HG03354 (cell line): ENCODE measurements at regions not wholly inside any gene's neighbourhood (a gene's known extent, or its start where the extent isn't known, plus 50 kb on each side); places are given as distances from the start of the nearest gene placed in this dataset.

Source experiments
- ATAC-seq: cut with Tn5 transposase; IDR thresholded peaks from one replicate; pipeline ENCODE4 v1.9.1; 2021; ENCODE audit warnings: mild to moderate bottlenecking; ENCODE audit not compliant: unreplicated experiment, poor library complexity, severe bottlenecking

- ATAC-seq: no peak
These were observed 280.7 kb upstream of the ZNF608 start for GRCh38 chr5:125026867-125027731.

DNA sequence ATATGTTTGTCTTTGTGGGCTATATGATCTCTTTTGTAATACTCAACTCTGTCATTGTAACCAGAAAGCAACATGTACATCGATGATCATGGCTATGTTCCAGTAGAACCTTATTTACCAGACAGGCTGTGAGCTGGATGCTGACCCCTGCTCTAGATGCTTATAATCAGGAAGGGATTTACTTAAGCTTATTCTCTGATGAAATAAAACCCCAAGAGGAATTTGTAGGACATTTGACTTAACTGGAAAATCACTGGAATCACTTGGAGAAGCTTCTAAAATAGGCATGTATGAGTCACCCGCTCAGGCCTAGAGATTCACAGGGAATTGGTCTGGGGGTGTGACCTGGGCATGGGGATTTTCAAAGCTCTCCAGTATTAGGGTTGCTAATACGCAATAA, 285.8 kb upstream of the ZNF608 start:
- no peak for ATAC-seq

GRCh38 chr5:125033602-125034001, 287.2 kb upstream of the ZNF608 start:
- ATAC-seq: no peak

- no peak for ATAC-seq
These were observed 287.9 kb upstream of the ZNF608 start for GRCh38 chr5:125034331-125034730.

GRCh38 chr5:125036494-125036893, 290.1 kb upstream of the ZNF608 start:
- no peak for ATAC-seq

DNA sequence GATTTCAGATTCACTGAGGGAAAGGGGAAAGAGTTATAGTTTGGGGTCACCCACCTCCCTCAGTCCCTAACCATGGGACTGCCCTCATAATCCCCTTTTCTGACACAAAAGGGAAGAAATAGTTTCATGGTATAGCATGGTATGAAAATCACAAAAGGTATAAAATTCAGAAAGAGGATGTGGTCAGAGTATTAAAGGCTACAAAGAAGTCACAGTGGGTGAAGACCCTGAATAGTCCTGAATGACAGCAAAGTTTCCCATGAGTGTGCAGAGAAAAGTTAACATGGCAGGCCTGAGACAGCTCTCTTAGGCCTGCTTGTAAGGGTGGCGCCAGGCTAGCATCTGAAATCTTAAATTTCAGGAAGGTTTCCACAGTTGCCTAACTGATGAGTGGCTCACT, 290.6 kb upstream of the ZNF608 start:
- ATAC-seq: no peak

GRCh38 chr5:125037530-125037929, 291.1 kb upstream of the ZNF608 start:
- ATAC-seq: no peak

DNA sequence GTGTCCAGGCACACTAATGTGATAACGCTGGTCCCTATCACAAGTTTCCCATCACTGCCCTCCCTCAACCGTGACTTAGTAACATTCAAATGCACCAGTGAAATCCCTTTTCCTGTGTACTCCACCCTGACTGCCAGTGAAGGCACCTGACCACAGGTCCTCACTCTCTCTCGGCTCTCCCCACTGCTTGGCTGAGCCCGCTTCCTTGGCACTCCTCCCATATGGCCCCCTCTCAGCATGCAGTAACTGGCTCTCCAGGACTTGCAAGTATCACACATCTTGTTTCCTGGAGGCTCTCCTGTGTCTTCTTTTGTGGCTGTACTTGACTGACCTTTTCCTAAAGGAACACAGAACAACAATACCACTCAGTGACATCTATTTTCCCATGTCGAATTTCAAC, 292.0 kb upstream of the ZNF608 start:
- ATAC-seq: no peak

DNA sequence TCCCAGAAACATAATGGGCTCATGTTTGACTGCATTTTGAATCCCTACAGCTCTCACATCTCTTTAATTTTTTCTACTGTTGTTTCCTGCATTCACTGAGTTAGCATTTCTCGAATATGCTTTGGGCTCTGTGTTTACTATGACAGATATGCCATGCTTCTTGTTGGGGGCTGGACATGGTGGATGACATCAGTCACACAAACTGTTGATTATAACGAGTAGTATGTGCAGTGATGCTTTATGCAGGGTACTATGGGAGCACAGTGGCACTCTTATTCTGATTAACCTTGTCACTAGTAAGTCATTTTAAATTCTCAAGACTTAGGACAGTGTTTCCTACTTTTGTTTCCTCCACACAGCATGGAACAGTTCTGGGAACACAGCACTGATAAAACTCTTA, 295.4 kb upstream of the ZNF608 start:
- no peak for ATAC-seq

DNA sequence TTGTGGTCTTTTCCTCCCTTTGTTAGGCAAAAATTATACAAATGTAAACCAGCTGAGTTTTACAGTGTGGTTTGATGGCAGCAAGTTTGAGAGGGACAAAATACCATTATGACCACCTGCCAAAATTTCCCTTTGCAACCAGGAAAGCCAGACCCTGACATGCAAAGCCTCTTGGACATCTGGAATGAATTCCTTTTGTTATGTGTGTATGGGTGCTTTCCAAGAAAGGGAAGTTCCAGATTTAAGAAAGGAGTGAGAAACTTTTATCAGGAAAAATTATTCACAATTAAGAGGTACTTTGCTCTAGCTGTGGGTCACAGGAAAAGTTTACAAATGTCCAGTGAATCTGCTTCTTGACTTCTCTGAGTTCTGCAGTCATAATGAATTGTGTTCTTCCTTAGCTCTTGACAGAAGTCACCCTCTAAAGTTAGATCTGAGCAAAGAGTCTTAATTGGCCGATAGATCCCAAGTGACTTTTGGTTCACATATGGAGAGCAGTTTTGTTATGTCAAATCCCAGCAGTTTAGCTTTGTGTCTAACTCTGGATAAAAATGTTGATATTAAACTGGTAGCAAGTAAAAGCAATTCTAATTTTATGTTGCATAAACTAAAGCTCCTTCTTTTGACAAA, 295.9 kb upstream of the ZNF608 start:
- no peak for ATAC-seq

DNA sequence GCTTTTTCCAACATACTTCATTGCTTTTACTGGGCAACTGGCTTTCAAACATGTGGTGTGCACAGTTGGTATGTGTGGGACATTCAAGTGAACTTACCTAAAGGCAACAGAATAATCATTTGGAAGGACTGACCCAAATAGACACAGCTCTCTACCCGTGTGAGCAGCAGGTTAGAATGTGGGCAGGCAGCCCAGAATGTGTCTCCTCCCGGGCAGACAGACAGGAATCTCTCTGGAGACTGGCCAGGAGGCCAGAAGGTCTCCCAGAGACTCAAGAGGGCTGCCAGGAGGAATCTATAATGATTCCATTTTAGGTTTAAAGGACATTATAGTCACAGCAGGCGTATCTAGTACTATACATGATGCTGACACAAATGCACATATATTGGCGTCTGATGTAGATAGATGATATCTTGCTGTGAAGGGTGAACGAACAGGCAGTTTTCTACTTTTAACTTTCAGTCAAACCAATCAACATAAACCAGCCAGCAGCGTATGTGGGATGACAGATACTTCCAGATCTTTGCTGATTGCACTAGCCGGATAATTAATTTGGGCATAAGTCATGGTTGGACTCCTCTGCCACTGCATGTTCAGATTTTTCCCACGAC, 297.4 kb upstream of the ZNF608 start:
- ATAC-seq: no peak

DNA sequence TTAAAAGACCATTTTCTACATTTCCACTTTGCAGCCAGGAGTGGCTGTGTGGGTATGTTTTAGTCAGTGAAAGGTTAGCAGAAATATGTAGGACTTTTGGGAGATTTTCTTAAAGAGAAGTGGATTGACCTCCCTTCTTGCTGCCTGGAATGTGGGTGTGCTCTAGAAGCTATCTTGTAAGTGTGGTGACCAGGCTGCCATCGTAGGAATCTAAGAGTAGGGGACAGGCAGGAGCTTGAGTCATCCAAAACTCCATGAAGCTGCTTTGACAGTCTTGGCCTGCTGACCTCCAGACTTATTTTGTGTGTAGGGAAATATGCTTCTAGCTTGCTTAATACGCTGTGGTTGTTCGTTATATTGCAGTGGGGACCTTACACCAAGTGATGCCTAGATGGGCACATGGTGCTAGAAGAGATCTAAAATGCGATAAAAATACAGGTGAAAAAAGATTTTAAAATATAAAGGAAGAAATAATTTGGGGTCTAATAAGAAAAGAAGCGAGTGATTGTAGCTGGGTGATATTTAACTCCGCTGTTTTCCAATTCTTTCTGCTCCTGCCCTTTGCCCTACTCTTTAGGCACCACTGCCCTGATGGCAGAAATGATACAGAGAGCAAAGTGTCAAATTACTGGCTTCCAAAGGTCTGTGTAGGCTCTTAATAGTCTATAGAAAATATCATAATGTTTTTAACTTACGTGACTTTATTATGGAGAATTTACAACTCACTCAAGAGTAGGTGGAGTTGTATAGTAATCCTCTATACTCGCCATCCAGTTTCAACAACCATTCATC, 298.2 kb upstream of the ZNF608 start:
- no peak for ATAC-seq

DNA sequence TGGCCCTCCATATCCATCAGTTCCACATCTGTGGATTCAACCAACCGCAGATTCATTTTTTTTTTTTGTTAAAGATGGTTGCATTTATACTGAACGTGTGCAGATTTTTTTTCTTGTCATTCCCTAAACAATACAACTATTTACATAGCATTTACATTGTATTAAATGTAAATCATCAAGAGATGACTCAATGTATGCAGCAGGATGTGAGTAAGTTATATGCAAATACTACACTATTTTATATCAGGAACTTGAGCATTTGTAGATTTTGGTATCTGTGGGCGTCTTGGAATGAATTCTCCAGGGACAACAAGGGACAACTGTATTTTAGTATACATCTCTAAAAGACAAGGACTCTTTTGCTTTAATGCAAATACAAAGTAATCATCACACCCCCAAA, 299.2 kb upstream of the ZNF608 start:
- ATAC-seq: no peak

DNA sequence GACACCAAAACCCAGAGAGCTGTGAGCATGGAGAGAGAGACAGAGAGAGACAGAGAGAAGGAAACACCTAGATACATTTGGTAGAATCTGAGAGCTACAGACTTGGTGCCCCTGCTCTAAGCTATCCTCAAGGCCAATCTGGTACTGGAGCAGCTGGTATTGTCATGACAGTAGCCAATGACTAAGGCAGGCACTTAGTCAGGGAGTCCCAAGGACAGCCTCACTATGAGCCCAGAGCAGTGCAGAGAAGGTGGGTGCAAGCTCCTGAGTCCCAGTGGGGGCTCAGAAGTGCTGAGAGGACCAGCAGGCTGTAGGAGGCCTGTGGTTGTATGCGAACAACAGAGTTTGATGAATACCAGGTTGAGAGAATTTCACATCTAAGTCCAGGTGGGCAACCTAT, 300.4 kb upstream of the ZNF608 start:
- no peak for ATAC-seq

GRCh38 chr5:125047871-125048270, 301.4 kb upstream of the ZNF608 start:
- no peak for ATAC-seq

GRCh38 chr5:125049721-125050702, 303.6 kb upstream of the ZNF608 start:
- no peak for ATAC-seq

DNA sequence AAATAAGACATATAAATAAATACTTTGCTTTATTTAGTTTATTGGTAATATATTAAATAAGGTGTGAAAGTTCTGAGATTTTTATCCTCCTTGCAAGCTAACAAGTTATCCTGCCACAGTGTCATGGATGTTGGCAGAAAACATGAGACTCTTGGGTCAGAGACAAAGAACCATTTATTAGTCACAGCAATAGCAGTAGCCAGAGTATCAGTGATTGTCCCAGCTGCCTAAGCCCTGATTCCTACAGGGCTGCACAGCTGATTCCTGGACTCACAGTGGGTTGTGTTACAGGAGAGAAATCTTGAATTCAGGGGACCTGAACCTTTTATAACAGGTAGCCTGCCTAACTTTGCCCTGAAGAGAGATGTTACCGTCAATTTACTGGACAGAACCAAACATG, 304.5 kb upstream of the ZNF608 start:
- no peak for ATAC-seq

DNA sequence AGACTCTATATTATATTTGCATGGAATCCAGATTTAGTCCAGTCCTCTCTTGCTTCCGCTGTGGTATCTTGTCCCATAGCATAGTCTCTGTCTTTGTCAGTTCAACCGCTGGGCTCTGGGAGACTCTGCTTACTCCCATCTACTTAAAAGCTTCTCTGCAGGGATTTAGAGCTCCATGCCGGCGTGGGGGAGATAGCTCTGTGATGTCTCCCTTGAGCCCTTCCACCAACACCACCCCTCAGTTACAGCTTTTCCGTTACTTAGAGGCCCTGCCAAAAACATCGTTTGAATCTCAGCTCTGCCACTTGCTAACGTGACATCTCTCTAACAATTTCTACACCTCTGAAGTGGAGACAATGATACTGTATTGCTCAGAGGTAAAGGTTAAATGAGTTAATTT, 306.1 kb upstream of the ZNF608 start:
- no peak for ATAC-seq

DNA sequence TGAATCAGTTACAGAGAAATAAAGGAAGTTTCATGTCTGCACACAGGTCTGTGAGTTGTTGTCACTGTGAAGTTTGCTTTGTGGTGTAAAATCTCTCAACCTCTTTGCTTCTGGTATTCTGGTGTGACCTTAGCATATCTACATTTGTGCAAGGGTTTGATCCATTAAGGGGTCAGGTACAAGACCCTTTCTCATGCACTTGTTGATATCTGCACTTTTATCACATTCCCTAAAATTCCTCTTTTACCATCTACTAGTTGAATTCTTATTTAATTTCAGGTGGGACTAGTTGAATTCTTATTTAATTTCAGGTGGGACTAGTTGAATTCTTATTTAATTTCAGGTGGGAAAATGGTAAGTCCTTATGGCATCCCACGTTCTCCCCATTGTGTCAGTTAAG, 306.7 kb upstream of the ZNF608 start:
- no peak for ATAC-seq
